Psoas muscle (tissue), 7 donors: ENCODE measurements at regions not wholly inside any gene's neighbourhood (a gene's known extent, or its start where the extent isn't known, plus 50 kb on each side); places are given as distances from the start of the nearest gene placed in this dataset.

Experiments used
- ATAC-seq, 4 donors: fragments of 200-7000 bp; cut with Tn5 transposase; one replicate each; pipeline ENCODE4 v1.9.1; 2020; ENCODE audit warnings: moderate library complexity in 3 of 4, mild to moderate bottlenecking in 2 of 4
- DNase-seq, 2 donors: peaks; one replicate each; pipeline ENCODE4 v3.0.0-alpha.2; 2020
- H3K27ac ChIP-seq: fragments of 200-600 bp; one replicate; pipeline ENCODE4 v1.8.0; 2022
- H3K27me3 ChIP-seq, 3 donors: fragments of 200-600 bp in 1 of 3; one replicate each; pipeline versions ENCODE4 v1.6.1 to v1.8.0; 2013 to 2022; ENCODE audit warnings: low read length in 2 of 3, mild to moderate bottlenecking in 2 of 3, moderate library complexity in 1 of 3; ENCODE audit not compliant: insufficient read depth in 3 of 3
- H3K36me3 ChIP-seq, 2 donors: fragments of 200-600 bp in 1 of 2; one replicate each; pipeline versions ENCODE4 v1.6.1 to v1.8.0; 2013 to 2022; ENCODE audit warnings: low read depth in 1 of 2, mild to moderate bottlenecking in 1 of 2, moderate library complexity in 1 of 2; ENCODE audit not compliant: insufficient read depth in 1 of 2
- H3K4me1 ChIP-seq: fragments of 200-600 bp; one replicate; pipeline ENCODE4 v1.8.0; 2022
- H3K4me3 ChIP-seq: fragments of 200-600 bp; one replicate; pipeline ENCODE4 v1.8.0; 2022; ENCODE audit warnings: mild to moderate bottlenecking
- H3K9me3 ChIP-seq: fragments of 200-600 bp; one replicate; pipeline ENCODE4 v1.8.0; 2022
- CTCF ChIP-seq: fragments of 200-600 bp; IDR thresholded peaks from one replicate; pipeline ENCODE4 v1.8.0; 2022; ENCODE audit warnings: antibody characterized with exemption
- WGBS, 3 donors: extraction: QIAGEN DNeasy Blood & Tissue Kit; methylation state at CpG; one replicate each; pipeline versions ENCODE4 v1.1.6 to v1.1.7; 2013; 5-methylcytosine and 5-hydroxymethylcytosine counted together
- intact Hi-C, 2 donors: fragments of 100-400 bp; cut with DNase I; formaldehyde crosslinking; loops; one replicate each; pipeline versions ENCODE4 v1.11.0 to v1.14.2; 2022
- donor health status: healthy with polysubstance abuse.
- donor health status: DM: no; HTN: no; CAD: no; lungs with moderate emphysema.
- donor health status: Bipolar disorder and iron deficiency.
- donor health status: healthy.
- donor health status: DM: yes; HTN: yes; CAD: no.
- donor health status: DM: no; HTN: no; CAD: no.
- donor health status: DM: yes; HTN: yes; CAD: no.

- Histone ChIP-seq H3K9me3 (no peaks in the 10 kb centered on the region), H3K27ac (no peak overlapping the region), H3K4me3 (no peak overlapping the region), H3K4me1 (no peaks in the 10 kb centered on the region), H3K27me3 (no peaks in the 10 kb centered on the region), H3K36me3 (no peaks in the 10 kb centered on the region)
- intact Hi-C loops: no loop called here
- DNase-seq (no peak), ATAC-seq (peak in 1 of 4 donors; percentile 58)
- TF ChIP-seq CTCF: no peak
- WGBS, 3 donors: 72 to 84% (median 80%) methylated on average over 5 of the region's 5 CpGs
Observed at GRCh38 chr6:163986313-163986712, 571.8 kb downstream of the QKI start.

- no peak for DNase-seq
Observed at GRCh38 chr6:163985710-163986109, 571.2 kb downstream of the QKI start.

GRCh38 chr6:163985040-163985439, 570.5 kb downstream of the QKI start:
- intact Hi-C loops: no loop called here
- no peak for DNase-seq
- Histone ChIP-seq H3K9me3 (no peaks in the 10 kb centered on the region), H3K27me3 (no peaks in the 10 kb centered on the region), H3K27ac (no peak overlapping the region), H3K4me3 (no peak overlapping the region), H3K4me1 (no peaks in the 10 kb centered on the region), H3K36me3 (no peaks in the 10 kb centered on the region)
- WGBS, 3 donors: 95 to 100% (median 98%) methylated on average over 1 of the region's 1 CpG
- no peak for TF ChIP-seq CTCF
- ATAC-seq: no peak

More at GRCh38 chr6:163985710-163986109, 571.2 kb downstream of the QKI start:
- H3K4me1 ChIP-seq: no peaks in the 10 kb centered on the region
- ATAC-seq: no peak
- intact Hi-C loops: no loop called here
- no peaks in the 10 kb centered on the region for H3K27me3 ChIP-seq
- H3K9me3 ChIP-seq: no peaks in the 10 kb centered on the region
- no peak overlapping the region for H3K4me3 ChIP-seq
- WGBS, 3 donors: 72 to 80% (median 77%) methylated on average over 11 of the region's 11 CpGs
- H3K36me3 ChIP-seq: no peaks in the 10 kb centered on the region
- no peak for TF ChIP-seq CTCF
- no peak overlapping the region for H3K27ac ChIP-seq

- intact Hi-C loops: no loop called here
- Histone ChIP-seq H3K27ac (no peak overlapping the region), H3K9me3 (no peaks in the 10 kb centered on the region), H3K36me3 (no peaks in the 10 kb centered on the region), H3K4me3 (no peak overlapping the region), H3K27me3 (no peaks in the 10 kb centered on the region), H3K4me1 (no peaks in the 10 kb centered on the region)
- TF ChIP-seq CTCF: no peak
- ATAC-seq (peak in 1 of 4 donors; percentile 30), DNase-seq (no peak)
- 67 to 81% (median 77%) methylated on average over 9 of the region's 9 CpGs for WGBS, 3 donors
Observed at GRCh38 chr6:163984124-163984936, 569.8 kb downstream of the QKI start.

- ATAC-seq (peak in 3 of 4 donors; percentile 65 to 82 (median 73)), DNase-seq (no peak)
- TF ChIP-seq CTCF: no peak
- H3K27ac ChIP-seq: no peak overlapping the region
- 54 to 55% (median 55%) methylated on average over 10 of the region's 10 CpGs for WGBS, 3 donors
- H3K4me3 ChIP-seq: no peak overlapping the region
- intact Hi-C loops: no loop called here
- H3K9me3 ChIP-seq: no peaks in the 10 kb centered on the region
- no peaks in the 10 kb centered on the region for H3K27me3 ChIP-seq
- H3K4me1 ChIP-seq: no peaks in the 10 kb centered on the region
- H3K36me3 ChIP-seq: no peaks in the 10 kb centered on the region
Observed at GRCh38 chr6:163983679-163984078, 569.2 kb downstream of the QKI start.
